T-helper 2 cell treated with Interferon-gamma antibody and Interleukin-4, amounts not matched to agents 100 ng/mL and 5 ng/mL, for 36 hours (primary cell): ENCODE measurements at regions not wholly inside any gene's neighbourhood (a gene's known extent, or its start where the extent isn't known, plus 50 kb on each side); places are given as distances from the start of the nearest gene placed in this dataset.

Experiments
- intact Hi-C: fragments of 100-400 bp; cut with micrococcal nuclease; formaldehyde crosslinking; loops from one replicate; pipeline ENCODE4 v1.15.1; 2023

DNA sequence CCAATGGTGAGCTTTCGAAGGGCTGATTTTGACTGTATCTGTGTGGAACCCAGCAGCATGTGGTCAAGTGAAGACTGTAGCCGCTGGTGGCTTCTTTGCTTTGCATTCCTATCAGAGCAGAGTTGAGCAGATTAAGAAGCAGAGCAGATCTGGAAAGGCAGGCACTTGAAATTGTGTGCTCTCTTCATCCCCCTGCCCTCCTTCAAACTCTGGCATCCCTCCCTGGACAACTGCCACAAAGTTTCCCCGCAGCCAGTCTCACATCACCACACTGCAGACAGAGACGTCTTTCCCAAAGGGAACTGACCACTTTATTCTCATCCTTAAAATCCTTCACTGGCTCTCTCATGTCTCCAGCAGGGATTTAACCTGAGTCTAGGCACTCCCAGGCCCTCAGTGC lies 237.1 kb upstream of the DYNLRB2 start:
- intact Hi-C loops, result no loop called here

- intact Hi-C loops, result no loop called here
Measured at GRCh38 chr16:80300876-80301275, 239.9 kb upstream of the DYNLRB2 start.

- intact Hi-C loops, result no loop called here
Measured at GRCh38 chr16:80300456-80300855, 240.3 kb upstream of the DYNLRB2 start.

GRCh38 chr16:80299416-80299815 lies 241.4 kb upstream of the DYNLRB2 start:
- intact Hi-C loops, result no loop called here

DNA sequence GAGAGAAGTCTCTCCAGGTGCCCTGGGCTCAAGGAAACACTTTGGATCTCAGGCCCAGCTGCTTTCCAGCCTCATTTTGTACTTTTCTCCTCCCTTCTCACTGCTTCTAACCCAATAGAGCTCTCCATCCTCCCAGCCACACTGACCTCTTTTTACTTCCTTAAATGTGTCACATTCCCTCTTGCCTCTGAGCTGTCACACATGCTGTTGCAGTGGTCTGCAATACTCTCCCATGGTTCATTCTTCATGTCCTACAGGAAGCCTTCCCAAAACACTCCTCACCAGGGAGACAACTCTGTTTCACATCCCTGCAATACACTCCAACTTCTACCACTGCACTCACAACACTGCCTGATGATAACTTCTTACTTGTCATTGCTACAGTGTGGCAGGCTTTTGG lies 242.1 kb upstream of the DYNLRB2 start:
- intact Hi-C loops, result no loop called here

DNA sequence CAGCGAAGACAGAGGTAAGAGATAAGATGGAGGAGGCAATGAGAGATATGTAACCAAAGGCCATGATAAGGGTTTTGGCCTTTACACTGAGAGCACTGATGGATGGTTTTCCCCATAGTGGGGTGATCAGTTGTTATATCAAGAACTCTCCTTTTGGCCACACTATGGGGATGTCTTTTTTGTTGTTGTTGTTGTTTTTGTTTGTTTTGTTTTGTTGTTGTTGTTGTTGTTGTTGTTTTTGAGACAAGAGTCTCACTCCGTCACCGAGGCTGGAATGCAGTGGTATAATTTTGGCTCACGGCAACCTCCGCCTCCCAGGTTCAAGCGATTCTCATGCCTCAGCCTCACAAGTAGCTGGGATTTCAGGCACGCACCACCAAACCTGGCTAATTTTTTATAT lies 244.8 kb upstream of the DYNLRB2 start:
- intact Hi-C loops, result no loop called here

- intact Hi-C loops, result no loop called here
Measured at GRCh38 chr16:80294172-80294571, 246.6 kb upstream of the DYNLRB2 start.

GRCh38 chr16:80288616-80289015 lies 252.2 kb upstream of the DYNLRB2 start:
- intact Hi-C loops, result no loop called here

DNA sequence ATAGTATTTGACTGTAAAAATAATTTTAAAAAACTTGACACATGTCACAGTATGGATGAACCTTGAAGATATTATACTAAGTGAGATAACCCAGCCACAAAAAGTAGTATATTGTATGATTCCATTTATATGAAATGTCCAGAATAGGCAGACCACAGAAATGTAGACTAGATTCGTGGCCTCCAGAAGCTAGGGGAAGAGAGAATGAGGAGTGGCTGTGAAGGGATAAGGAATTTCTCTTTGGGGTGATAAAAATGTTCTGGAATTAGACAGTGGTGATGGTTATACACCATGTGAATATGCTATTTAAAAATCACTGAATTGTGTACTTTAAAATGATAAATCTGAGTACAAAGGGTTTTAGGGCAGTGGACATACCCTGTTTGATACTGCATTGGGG lies 253.1 kb upstream of the DYNLRB2 start:
- intact Hi-C loops, result no loop called here

DNA sequence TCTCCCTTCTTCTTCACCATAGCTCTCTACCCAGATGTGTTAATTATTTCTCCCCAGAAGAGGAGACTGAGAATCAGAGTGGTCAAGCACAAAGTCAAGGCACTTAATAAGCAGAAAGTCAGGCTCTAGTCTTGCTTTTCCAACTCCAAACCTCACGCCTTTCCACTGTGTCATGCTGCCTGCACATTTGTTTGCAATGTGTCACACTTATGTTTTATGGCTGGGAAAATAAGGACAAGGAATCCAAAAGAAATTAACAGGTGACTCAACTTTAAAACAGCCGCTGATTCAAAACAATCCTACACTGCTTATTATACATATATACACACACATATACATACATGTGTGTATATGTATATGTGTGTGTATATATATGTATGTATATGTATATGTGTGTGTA lies 255.7 kb upstream of the DYNLRB2 start:
- intact Hi-C loops, result no loop called here

DNA sequence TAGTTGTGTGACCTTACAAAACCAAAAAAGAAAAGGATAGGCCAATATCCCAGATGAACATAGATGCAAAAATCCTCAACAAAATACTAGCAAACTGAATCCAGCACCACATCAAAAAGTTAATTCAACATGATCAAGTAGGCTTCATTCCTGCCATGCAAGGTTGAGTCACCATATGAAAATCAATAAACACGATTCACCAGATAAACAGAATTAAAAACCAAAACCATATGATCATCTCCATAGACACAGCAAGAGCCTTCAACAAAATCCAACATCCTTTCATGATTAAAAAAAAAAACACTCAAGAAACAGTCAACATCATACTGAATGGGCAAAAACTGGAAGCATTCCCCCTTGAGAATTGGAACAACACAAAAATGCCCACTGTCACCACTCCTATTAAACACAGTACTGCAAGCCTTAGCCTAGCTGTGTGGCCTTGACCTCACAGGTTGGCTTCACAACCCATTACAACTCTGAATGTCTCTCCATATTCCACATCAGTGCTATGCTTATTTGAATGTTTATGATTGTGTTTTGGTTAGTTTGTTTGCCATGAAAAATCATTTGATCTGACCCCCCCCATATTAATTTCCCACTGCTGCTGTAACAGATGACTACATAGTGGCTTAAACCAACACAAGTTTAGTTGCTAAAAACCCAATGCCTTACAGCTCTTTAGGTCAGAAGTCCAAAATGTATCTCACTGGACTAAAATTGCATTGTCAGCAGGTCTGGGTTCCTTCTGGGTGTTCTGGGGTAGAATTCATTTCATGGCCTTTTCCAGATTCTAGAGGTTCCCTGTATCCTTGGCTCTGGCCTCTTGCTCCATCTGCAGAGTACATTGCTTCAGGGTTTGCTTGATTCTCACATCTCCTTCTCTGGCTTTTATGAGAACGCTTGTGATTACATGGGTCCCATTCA lies 257.1 kb upstream of the DYNLRB2 start:
- intact Hi-C loops, result no loop called here

DNA sequence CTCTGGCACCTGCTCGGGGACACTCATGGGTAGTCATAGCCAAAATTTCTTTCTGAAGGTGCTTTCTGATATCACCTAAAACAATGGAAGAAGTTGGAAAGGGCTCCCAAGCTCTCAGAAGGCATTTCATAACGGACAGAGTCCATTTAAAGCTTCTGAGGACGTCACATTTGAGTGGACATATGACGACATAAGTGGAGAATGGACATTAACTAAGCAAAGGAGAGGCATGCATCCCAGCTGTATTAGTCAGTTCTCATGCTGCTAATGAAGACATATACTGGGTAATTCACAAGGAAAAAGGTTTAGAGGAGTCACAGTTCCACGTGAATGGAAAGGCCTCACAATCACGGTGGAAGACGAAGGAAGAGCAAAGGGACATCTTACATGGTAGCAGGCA lies 260.2 kb upstream of the DYNLRB2 start:
- intact Hi-C loops, result no loop called here

DNA sequence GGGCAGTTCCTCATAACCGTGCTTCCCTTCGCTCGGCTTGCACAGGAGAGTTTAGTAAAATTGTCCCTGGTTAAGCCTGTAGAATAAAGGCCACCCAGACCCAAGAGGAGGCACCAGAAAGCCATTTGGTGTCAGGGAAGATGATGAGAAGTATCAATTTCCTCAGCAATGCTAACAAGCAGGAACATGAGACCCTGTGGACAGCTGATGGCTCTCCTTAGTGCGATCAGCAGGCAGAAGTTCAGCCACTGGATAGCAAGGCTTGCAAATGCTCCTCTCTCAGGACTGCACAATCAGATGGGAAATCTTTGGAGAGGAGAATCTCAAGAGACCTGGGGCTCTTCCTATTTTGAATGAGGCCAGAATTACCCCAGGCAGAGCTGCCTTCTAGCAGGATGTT lies 261.1 kb upstream of the DYNLRB2 start:
- intact Hi-C loops, result no loop called here

DNA sequence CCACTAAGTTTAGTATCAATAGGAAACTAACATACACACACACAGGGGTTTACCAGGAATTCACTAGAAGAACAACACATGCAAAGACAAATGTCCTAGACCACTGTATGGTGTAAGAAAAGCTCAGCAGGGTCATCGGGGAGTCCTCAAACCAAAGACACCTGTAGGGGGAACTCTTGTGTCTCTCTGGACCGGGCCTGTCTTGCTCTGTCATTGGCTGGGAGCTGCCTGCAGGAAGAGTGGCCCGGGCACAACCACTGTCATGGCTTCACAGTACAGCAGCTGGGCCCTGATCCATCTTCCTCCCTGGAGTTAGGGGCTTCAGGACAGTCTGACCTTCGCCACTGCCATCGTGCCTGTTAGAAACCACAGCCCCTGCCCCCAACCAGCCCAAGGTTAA lies 263.6 kb upstream of the DYNLRB2 start:
- intact Hi-C loops, result no loop called here

- intact Hi-C loops, result no loop called here
Measured at GRCh38 chr16:80274576-80275191, 266.1 kb upstream of the DYNLRB2 start.

DNA sequence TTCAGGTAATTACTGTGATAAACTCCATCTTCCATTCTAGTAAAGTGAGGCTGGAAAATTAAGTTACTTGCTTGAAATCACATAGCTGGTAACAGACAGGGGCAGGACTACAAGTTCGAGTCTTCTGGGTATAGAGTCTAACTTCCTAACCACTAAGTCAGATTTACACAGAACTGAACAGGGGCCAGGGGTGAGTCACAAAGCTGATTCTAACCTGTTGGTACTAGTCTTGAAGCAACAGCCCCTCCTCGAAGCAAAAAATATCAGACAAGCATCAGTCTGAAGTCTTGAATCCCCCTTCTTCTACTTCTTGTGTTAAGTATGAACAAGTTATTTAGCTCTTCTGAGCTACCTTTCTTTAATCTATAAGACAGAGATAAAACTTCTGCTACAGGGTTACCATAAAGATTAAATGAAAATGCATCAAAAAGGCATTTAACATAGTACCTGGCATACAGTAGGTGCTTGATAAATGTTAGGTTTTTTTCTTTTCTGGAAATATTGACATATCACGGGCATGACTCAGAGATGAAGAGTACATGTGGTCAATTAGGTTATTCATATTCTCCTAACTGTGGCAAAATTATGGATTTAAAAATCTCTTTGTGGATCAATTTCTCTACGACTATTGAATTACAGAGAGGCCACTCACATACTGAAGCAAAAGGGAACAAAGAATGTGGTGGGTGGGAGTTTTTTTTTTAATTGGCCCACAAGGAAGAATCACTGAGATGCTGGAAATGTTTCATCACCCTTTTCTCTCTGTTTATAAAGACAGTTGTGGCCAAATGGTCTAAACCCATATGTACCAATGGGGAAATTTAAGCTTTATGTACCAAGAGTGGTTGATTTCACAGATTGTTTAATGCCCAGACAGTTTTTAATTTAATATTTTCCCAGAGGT lies 266.9 kb upstream of the DYNLRB2 start:
- intact Hi-C loops, result no loop called here

- intact Hi-C loops, result no loop called here
Measured at GRCh38 chr16:80265624-80266306, 275.0 kb upstream of the DYNLRB2 start.

DNA sequence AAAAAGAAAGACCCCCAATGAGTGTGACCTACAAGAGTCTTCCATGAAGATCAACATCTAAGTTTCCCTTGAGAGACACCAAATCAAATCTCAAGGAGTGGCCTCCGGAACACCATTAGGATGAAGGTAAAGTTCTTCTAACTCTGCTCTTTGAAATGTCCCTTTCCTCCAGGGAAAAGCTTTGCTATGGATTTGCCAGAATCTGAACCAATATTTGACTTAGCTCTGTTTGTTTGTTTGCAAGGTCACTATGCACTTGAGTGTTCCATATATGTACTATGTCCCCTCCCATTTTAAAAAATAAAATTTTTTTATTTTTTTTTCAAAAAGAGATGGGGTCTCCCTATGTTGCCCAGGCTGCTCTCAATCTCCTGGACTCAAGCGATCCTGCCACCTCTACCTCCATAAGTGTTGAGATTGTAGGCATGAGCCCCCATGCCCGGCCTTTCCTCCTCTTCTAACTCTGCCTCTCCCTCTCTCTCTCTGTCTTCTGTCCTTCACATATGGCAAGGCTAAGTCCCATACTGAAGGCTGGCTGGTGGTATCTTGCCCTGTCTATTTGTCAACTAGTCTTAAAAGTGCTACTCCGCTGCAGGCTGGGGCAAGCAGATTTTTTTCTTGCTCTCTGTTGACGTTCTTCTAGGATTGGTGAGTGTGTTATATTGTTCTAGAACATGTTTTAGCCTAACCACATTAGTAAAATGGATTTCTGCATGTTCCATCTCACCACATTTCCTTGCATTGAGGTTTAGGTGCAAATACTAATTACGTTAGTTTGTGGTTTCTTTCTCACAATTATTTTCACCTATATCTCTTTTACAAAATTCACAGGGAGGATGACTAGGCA lies 276.7 kb upstream of the DYNLRB2 start:
- intact Hi-C loops, result no loop called here

DNA sequence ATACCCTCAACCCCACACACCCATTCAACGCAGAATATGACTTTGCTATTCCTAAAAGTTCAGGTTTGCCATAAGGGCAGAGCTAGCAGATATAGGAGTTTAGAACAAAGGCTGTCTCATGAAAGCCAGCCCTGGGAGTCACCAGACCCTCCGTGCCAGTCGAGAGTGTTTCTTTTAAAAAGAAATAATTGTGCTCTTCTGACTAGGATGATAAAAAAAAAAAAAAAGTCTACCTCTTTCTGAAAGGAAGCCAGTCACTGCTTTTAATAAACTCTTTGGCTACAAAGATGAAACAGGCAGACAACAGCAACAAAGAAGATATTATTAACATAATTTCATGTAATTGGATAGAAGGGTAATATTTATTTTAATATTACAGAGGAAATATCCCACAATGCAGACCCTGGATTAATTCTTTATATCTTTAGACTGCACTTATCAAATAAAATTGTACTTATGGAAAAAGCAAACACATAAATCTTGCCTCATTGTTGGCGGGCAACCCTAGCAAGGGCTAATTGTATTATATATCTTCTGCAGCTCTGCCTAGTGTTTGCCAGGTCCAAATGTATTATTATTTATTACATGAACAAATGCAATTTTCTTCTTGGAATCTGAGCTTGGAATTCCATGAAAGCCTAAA lies 277.5 kb upstream of the DYNLRB2 start:
- intact Hi-C loops, result no loop called here

GRCh38 chr16:80260906-80261311 lies 279.9 kb upstream of the DYNLRB2 start:
- intact Hi-C loops, result no loop called here
